Endodermal cell (in vitro differentiated cells): ENCODE measurements at regions not wholly inside any gene's neighbourhood (a gene's known extent, or its start where the extent isn't known, plus 50 kb on each side); places are given as distances from the start of the nearest gene placed in this dataset.

Source experiments
- DNase-seq: peaks from one replicate; pipeline ENCODE4 v3.0.0-alpha.2; 2017
- H3K27ac ChIP-seq: 2 replicates; pipeline ENCODE4 v1.5.1; 2013; ENCODE audit warnings: mild to moderate bottlenecking, low read depth, low read length, moderate library complexity
- H3K27me3 ChIP-seq: 2 replicates; pipeline ENCODE4 v1.6.1; 2013; ENCODE audit warnings: mild to moderate bottlenecking, low read length, moderate library complexity; ENCODE audit not compliant: insufficient read depth, control insufficient read depth, poor library complexity, severe bottlenecking
- H3K36me3 ChIP-seq: 2 replicates; pipeline ENCODE4 v1.7.0; 2013; ENCODE audit warnings: mild to moderate bottlenecking, low read length, moderate library complexity; ENCODE audit not compliant: control insufficient read depth, insufficient read depth
- H3K4me1 ChIP-seq: one replicate; pipeline ENCODE4 v1.7.0; 2013; ENCODE audit warnings: low read length; ENCODE audit not compliant: control insufficient read depth, insufficient read depth
- H3K4me3 ChIP-seq: 2 replicates; pipeline ENCODE4 v1.5.1; 2013; ENCODE audit warnings: mild to moderate bottlenecking, low read length, moderate library complexity
- H3K9ac ChIP-seq: 2 replicates; pipeline ENCODE4 v1.6.1; 2013; ENCODE audit warnings: mild to moderate bottlenecking, low read length, moderate library complexity; ENCODE audit not compliant: poor library complexity, severe bottlenecking; ENCODE audit errors: extremely low read depth
- H3K9me3 ChIP-seq: 2 replicates; pipeline ENCODE4 v1.6.1; 2013; ENCODE audit warnings: mild to moderate bottlenecking, low read length, moderate library complexity; ENCODE audit not compliant: control insufficient read depth
- H3K27ac Mint-ChIP-seq: 2 replicates; pipeline ENCODE4 v1.8.0; 2020; ENCODE audit warnings: mixed read lengths
- H3K27me3 Mint-ChIP-seq: 2 replicates; pipeline ENCODE4 v1.8.0; 2021; ENCODE audit warnings: mild to moderate bottlenecking, mixed read lengths; ENCODE audit not compliant: insufficient read depth
- H3K36me3 Mint-ChIP-seq: 2 replicates; pipeline ENCODE4 v1.8.0; 2020; ENCODE audit warnings: low read depth, mixed read lengths
- H3K4me1 Mint-ChIP-seq: 2 replicates; pipeline ENCODE4 v1.8.0; 2020; ENCODE audit warnings: mixed read lengths
- H3K4me3 Mint-ChIP-seq: 2 replicates; pipeline ENCODE4 v1.8.0; 2020; ENCODE audit warnings: mild to moderate bottlenecking, moderate library complexity, mixed read lengths
- H3K9me3 Mint-ChIP-seq: 2 replicates; pipeline ENCODE4 v1.8.0; 2020; ENCODE audit warnings: mild to moderate bottlenecking, mixed read lengths
- CTCF ChIP-seq: fragments of 200-600 bp; sonication (generic); conservative IDR thresholded peaks from 2 replicates; pipeline ENCODE4 v1.5.0; 2021; ENCODE audit warnings: antibody characterized with exemption, mild to moderate bottlenecking
- WGBS, 2 experiments: methylation state at CpG; one replicate each; pipeline versions ENCODE4 v1.1.5 to v1.1.7; 2013; ENCODE audit warnings: missing lambda C conversion rate in 2 of 2, mixed read lengths in 1 of 2; ENCODE audit not compliant: insufficient coverage in 1 of 2, insufficient read length in 1 of 2; 5-methylcytosine and 5-hydroxymethylcytosine counted together

DNA sequence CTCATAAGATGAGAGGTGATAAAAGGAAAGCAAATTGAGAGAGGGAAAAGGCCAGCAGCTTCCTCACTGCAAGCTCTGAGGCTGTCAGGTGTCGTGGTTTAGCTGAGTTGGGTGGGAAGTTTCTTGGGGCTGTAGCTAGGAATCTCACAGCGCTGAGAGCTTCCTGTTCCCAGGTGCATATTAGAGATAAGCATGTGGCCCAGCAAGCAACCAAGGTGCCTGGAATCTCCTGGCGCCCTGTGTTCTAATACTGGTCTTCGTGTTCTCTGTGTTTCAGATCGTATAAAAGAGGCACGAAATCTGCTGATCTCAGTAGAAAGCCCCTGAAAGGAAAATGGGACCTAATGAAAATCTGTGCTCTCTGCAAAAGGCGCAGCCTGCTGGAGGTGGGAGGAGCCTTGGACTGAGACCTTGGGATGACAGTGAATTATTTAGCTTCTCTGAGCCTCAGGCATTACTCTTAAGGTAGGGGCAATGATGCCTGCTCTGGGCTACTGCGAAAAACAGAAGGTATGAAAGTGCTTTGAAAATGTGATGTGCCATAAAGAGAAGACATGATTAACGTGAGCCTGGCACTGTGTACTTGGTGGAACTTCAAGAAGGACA, 499.9 kb downstream of the TBL1XR1 start:
- DNase-seq = peak; percentile 80

DNA sequence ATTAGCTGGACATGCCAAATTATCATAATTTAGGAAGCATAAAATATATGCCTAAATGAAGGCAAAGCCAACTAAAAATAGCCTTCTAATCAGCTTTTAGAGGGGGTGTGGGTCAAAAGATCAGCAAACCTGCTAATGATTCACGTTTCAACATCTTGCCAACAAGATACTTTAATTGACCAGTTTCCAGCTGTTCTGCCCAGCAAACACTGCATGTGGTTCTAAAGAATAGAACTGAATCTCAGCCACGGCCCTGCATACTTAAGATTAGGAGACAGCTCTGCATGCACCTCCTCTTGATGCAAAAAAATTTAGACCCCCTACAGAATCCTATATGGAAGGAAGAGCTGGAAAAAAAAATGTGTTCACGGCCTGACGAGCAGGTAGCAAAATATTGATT, 500.5 kb downstream of the TBL1XR1 start:
- peaks cover 2% of the 10 kb centered on the region for H3K9me3 Mint-ChIP-seq

More for the DNA sequence above, 499.9 kb downstream of the TBL1XR1 start:
- H3K4me3 Mint-ChIP-seq = no peak overlapping the region
- no peaks in the 10 kb centered on the region for H3K36me3 ChIP-seq
- H3K9me3 Mint-ChIP-seq = peaks cover 3% of the 10 kb centered on the region
- H3K27ac Mint-ChIP-seq = peak overlapping the region; percentile 86
- peaks cover 47% of the 10 kb centered on the region for H3K4me1 Mint-ChIP-seq
- no peak overlapping the region for H3K9ac ChIP-seq
- peak overlapping the region; percentile 61 for H3K27ac ChIP-seq
- no peaks in the 10 kb centered on the region for H3K27me3 ChIP-seq
- 81 to 86% methylated on average over 8 to 9 of the region's 9 CpGs for WGBS, 2 experiments
- H3K36me3 Mint-ChIP-seq = peaks cover 2% of the 10 kb centered on the region
- TF ChIP-seq CTCF = no peak
- no peak overlapping the region for H3K4me3 ChIP-seq
- H3K9me3 ChIP-seq = peaks cover 10% of the 10 kb centered on the region
- H3K4me1 ChIP-seq = peaks cover 26% of the 10 kb centered on the region
- H3K27me3 Mint-ChIP-seq = no peaks in the 10 kb centered on the region

DNA sequence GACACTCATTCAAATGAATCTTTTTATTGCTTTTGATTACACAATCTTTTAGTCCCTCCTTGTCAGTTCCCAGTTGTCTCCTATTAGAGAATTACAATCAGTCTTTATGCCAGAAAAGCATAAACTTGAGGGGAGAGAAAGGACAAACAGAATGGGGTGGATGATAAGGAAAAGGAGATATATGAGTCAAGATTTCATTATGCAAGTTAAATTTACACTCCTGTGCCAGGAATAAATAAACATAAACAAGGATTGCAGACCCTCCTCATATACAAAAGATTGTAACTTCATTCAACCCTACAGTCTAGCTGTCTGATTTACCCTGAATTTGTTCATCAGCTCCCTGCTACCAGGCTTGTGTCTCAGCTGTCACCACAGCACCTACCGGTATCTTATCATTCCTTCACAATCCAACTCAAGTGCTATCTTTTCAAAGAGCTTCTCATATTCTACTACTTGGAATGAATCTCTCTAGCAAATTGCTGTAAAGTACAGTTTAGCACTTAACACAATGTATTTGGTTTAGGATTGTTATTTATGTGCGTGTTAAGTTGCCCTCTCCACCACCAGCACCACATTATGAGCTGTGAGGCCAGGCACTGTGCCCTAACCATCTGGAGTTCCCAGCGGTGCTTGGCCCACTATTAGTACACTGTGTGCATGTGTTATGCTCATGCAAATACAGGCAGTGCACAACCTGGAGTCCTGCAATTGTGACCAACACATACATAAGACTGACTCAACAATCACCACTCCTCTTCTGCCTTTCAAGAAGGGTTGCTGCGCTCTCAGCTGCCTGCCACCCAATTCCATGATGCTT, 504.1 kb downstream of the TBL1XR1 start:
- H3K4me3 Mint-ChIP-seq = no peak overlapping the region

More for the DNA sequence above, 500.5 kb downstream of the TBL1XR1 start:
- TF ChIP-seq CTCF = no peak
- peaks cover 26% of the 10 kb centered on the region for H3K4me1 ChIP-seq
- H3K4me3 ChIP-seq = no peak overlapping the region
- H3K36me3 ChIP-seq = no peaks in the 10 kb centered on the region
- no peaks in the 10 kb centered on the region for H3K27me3 ChIP-seq
- no peaks in the 10 kb centered on the region for H3K27me3 Mint-ChIP-seq
- whole genome bisulfite sequencing, 2 experiments = 45 to 62% methylated on average over 3 to 4 of the region's 4 CpGs
- no peak overlapping the region for H3K4me3 Mint-ChIP-seq
- peak; percentile 65 for DNase-seq
- H3K27ac ChIP-seq = peak overlapping the region; percentile 61
- peaks cover 7% of the 10 kb centered on the region for H3K9me3 ChIP-seq
- H3K27ac Mint-ChIP-seq = peak overlapping the region; percentile 86
- peaks cover 2% of the 10 kb centered on the region for H3K36me3 Mint-ChIP-seq
- H3K9ac ChIP-seq = no peak overlapping the region
- peaks cover 49% of the 10 kb centered on the region for H3K4me1 Mint-ChIP-seq

More for the DNA sequence above, 504.1 kb downstream of the TBL1XR1 start:
- Histone ChIP-seq H3K4me1 (peaks cover 26% of the 10 kb centered on the region), H3K36me3 (no peaks in the 10 kb centered on the region), H3K9ac (no peak overlapping the region), H3K9me3 (no peaks in the 10 kb centered on the region), H3K27me3 (no peaks in the 10 kb centered on the region), H3K27ac (no peak overlapping the region), H3K4me3 (no peak overlapping the region)
- TF ChIP-seq CTCF = no peak
- Mint-ChIP-seq H3K27ac (no peak overlapping the region), H3K4me1 (peaks cover 37% of the 10 kb centered on the region), H3K27me3 (no peaks in the 10 kb centered on the region), H3K9me3 (no peaks in the 10 kb centered on the region), H3K36me3 (no peaks in the 10 kb centered on the region)
- WGBS, 2 experiments = 69 to 87% methylated on average over 2 to 4 of the region's 4 CpGs
- no peak for DNase-seq
